DMS114 treated with DMSO at 0.1 percent for 48 hours (cell line): ENCODE measurements at regions not wholly inside any gene's neighbourhood (a gene's known extent, or its start where the extent isn't known, plus 50 kb on each side); places are given as distances from the start of the nearest gene placed in this dataset.

Experiments
- DNase-seq: peaks from one replicate; lab custom pipeline; 2025; ENCODE audit not compliant: unreplicated experiment; lab: John Stamatoyannopoulos, UW

DNA sequence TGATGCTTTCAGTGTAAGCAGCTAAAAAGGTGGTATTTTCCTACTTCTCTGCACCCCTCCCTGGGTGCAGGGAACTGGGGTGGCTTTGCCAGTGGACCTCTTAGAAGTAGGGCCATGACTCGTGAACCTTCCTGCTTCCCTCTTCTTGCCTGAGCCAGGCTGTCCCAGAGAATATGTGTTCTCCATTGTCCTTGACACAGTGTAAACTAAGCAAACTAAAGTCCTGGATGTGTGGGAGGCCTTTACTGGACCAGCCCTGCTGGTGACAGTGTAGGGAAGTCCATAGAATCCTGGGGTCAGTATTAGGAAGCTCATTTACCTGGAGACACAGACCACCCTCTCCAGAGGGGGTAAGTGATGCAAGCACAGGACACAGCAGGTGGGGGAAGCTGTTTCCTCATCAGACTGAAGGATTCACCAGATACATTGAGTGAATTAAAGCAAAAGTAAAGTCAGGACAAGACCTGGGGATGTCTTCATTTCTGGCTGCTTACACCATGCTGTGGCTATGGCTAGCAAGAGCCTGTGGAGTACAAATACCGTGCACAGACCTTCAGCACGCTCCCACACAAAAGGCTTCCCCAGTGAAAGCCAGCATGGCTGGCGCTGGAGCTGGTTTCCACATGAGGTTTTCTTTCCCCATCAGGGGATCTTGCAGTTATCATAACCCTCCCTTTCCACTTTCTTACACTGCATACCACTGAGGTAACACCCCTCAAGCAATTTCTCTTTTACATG is 64.8 kb upstream of the LPP start:
- DNase-seq = no peak

DNA sequence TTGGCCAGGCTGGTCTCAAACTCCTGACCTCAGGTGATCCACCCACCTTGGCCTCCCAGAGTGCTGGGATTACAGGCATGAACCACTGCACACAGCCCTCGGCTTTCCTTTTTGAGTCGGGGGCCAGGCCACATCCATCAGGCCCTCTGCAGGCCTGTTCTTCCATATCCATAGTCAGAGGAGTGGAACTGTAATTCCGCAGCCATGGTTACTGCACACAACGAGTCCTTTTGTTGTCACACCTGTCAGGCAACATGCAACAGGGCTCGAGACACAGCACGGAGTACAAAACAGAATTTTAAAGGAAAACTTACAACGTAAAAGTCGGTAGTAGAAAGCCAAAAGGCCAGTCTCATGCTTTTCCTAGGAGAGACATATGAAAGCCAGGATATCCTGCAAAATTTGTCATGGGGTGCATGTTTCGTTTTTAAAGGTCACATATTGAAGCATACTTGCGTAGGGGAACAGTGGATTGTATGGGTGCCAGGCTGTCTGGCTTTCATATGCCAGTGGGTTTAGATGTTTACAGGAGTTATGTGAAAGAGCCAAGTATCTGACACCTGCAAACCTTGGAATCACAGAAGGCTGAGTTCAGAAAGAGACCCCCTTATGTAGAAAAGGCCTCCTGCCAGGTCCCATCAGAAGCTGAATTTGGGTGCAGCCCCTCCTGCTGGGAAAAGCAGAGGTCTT is 63.2 kb upstream of the LPP start:
- no peak for DNase-seq

DNA sequence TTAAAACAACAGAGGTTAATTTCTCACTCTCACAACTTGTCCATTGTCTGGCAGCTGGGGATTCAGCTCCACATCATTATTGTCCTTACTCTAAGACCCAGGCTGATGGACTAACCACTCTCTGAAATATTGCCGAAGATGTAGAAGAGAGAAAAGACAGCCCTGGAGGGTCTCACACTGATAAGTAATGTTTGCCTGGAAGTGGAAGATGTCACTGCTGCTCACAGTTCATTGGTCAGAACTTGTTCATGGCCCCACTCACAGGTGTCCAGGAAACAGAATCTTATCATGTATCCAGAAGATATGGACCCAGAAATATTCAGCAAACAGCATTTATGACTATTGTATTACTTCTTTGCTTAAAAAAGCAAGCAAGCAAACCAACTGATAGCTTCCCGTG is 62.2 kb upstream of the LPP start:
- no peak for DNase-seq

DNA sequence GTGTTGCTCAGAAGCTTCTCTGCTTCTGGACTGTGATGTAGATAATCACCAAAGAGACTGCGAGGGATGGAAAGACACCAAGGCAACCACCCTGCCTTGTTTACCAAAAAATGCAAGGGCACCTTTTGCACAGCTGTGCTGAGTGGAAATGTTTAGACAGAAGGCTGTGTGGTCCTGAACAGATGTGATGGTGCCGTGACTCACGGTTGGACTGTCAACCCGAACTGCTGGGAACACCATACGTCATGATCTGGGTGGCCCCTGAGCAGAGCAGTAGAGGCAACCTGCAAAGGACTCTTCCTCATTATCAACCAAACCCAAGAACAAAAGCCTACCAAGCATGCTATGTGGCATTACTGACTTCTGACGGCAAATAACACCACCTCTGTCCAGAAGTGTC is 61.3 kb upstream of the LPP start:
- no peak for DNase-seq

DNA sequence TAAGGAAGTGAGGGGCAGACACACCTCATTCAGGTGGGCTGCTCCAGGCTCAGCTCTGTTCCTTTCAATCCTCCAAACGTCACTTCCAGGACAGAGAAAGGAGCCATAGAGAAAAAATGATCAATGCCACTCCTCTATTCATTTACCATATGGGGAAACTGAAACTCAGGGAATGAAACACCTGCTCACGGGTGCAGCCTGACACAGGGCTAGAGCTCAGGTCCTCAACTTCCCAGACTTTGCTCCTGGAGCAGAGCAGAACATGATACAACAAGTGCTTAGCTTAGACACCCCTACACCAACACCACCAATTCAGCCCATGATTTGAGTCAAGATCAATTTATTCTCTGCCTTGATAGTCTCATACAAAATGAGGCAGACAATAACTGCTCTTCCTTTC is 58.5 kb upstream of the LPP start:
- DNase-seq = no peak

DNA sequence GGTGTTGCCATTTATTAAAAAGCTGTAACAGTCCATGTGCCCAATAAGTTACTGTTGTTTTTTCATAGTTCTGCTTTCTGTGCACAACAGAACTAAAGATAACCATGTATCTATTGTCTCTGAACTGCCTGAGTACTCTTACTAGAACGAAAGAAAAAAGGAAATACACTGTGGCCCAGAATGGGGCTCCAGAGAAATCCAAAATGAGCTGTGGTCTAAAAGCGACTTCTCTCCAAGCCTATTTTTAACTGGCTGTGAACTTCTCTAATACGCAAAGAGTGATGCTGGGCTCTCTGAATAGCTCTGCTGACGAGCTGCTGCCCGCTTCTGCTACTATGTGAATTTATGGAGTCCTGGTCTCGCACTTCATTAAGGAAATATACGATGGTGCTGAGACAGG is 56.2 kb upstream of the LPP start:
- no peak for DNase-seq

DNA sequence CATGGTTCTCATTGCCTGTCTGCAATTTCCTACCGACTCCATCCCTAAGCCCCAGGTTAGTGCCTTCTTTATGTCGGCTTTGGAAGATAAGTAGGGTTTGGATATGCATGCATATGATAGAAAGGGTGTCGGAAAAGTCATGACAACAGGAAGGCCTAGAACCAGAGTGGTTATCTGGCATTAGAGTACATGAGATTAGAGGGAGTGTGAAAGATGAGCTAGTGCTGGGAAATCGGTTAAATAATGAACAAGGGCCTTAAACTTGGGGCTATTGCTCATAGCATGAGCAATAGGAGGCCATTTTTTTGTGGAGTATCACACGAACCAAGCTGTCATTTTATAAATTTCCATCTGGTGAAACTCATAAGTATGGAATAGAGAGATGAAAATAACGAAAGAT is 54.0 kb upstream of the LPP start:
- no peak for DNase-seq

DNA sequence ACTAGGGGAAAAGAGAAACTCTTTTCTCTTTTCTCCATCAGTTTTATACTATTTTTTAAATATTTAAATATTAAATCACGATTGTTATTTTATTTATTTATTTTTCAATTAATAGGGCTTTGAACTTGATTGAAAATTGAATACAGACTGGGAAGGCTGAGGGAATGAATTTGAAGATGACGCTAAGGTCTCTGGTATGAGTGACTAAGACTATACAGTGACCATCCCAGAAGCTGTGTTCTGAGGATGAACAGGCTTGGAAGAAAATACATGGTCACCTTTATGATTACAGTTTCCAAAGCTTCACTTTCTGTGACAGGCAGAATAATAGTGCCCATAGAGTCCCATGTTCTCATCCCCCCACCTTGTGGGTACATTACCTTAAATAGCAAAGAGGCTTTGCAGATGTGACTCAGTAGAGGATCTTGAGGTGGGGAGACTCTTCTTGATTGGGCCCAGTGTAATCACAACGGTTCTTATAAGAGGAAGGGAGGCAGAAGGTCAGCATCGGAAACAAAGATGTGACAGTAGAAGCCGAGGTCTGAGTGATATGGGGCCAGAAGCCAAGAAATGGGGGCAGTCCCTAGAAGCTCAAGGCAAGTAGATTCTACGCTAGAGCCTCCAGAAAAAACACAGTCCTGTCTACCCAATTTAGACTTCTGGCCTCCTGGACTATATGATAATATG is 51.0 kb upstream of the LPP start:
- DNase-seq = no peak

DNA sequence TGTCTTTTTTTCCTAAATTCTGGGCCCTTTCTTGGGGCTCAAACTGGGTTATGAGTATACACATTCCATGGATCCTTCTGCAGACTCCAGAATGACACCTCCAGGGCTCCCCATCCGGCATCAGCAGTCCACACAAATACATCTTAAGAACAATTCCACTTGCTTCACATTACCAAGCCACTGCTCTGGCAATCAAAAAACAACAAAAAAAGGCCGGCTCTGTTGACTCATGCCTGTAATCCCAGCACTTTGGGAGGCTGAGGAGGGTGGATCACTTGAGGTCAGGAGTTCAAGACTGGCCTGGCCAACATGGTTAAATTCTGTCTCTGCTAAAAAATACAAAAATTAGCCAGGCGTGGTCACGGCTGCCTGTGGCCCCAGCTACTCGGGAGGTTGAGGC is 49.9 kb upstream of the LPP start:
- DNase-seq = no peak
